MM.1S (cell line): ENCODE measurements at regions not wholly inside any gene's neighbourhood (a gene's known extent, or its start where the extent isn't known, plus 50 kb on each side); places are given as distances from the start of the nearest gene placed in this dataset.

Experiments
- DNase-seq: peaks from one replicate; pipeline ENCODE4 v3.0.0-alpha.2; 2015
- H2AFZ ChIP-seq: fragments of 300-600 bp; sonication (generic); 2 replicates; pipeline ENCODE4 v1.6.0; 2016; ENCODE audit warnings: antibody characterized with exemption, low read length
- H3F3A ChIP-seq: fragments of 300-600 bp; sonication (generic); 2 replicates; pipeline ENCODE4 v1.6.1; 2016; ENCODE audit warnings: mild to moderate bottlenecking, antibody characterized with exemption, low read length, moderate library complexity, mixed read lengths; ENCODE audit not compliant: insufficient read depth
- H3K27ac ChIP-seq: fragments of 300-600 bp; sonication (generic); 2 replicates; pipeline ENCODE4 v1.5.1; 2016; ENCODE audit warnings: mild to moderate bottlenecking, low read length
- H3K27me3 ChIP-seq: fragments of 300-600 bp; sonication (generic); replicated peaks from 2 replicates; pipeline ENCODE4 v1.6.0; 2016; ENCODE audit warnings: low read length; ENCODE audit not compliant: insufficient read depth
- H3K36me3 ChIP-seq: fragments of 300-600 bp; sonication (generic); replicated peaks from 2 replicates; pipeline ENCODE4 v1.6.1; 2016; ENCODE audit warnings: mild to moderate bottlenecking, low read length, mixed read lengths; ENCODE audit not compliant: insufficient read depth
- H3K4me1 ChIP-seq: fragments of 300-600 bp; sonication (generic); 2 replicates; pipeline ENCODE4 v1.6.1; 2016; ENCODE audit warnings: low read length, mixed read lengths
- H3K4me2 ChIP-seq: fragments of 300-600 bp; sonication (generic); 2 replicates; pipeline ENCODE4 v1.6.0; 2016; ENCODE audit warnings: low read depth, low read length
- H3K4me3 ChIP-seq: fragments of 300-600 bp; sonication (generic); 2 replicates; pipeline ENCODE4 v1.5.1; 2016; ENCODE audit warnings: low read length, mixed read lengths
- H3K79me2 ChIP-seq: fragments of 300-600 bp; sonication (generic); 2 replicates; pipeline ENCODE4 v1.6.1; 2016; ENCODE audit warnings: mixed run types, low read length, mixed read lengths
- H3K9ac ChIP-seq: fragments of 300-600 bp; sonication (generic); 2 replicates; pipeline ENCODE4 v1.6.1; 2016; ENCODE audit warnings: low read length, mixed read lengths
- H3K9me2 ChIP-seq: fragments of 300-600 bp; sonication (generic); replicated peaks from 2 replicates; pipeline ENCODE4 v1.6.1; 2016; ENCODE audit warnings: mild to moderate bottlenecking, low read length, mixed read lengths; ENCODE audit not compliant: insufficient read depth
- H3K9me3 ChIP-seq: fragments of 300-600 bp; sonication (generic); replicated peaks from 2 replicates; pipeline ENCODE4 v1.6.1; 2016; ENCODE audit warnings: mild to moderate bottlenecking, low read length, mixed read lengths; ENCODE audit not compliant: insufficient read depth
- H4K20me1 ChIP-seq: fragments of 300-600 bp; sonication (generic); 2 replicates; pipeline ENCODE4 v1.6.1; 2016; ENCODE audit warnings: mild to moderate bottlenecking, low read length, moderate library complexity, mixed read lengths; ENCODE audit not compliant: insufficient read depth
- EZH2 ChIP-seq: fragments of 300-600 bp; sonication (generic); optimal IDR thresholded peaks from 2 replicates; pipeline ENCODE3; 2017; ENCODE audit warnings: low read depth, mild to moderate bottlenecking, antibody characterized with exemption, low read length, mixed read lengths
- EZH2phosphoT487 ChIP-seq: fragments of 300-600 bp; sonication (generic); IDR thresholded peaks from 2 replicates; pipeline ENCODE4 v1.6.1; 2018; ENCODE audit warnings: antibody characterized with exemption, low read length
- TF ChIP-seq, protein P1 (sequence below): fragments of 300-600 bp; sonication (generic); IDR thresholded peaks from 2 replicates; pipeline ENCODE4 v1.5.1; 2016; ENCODE audit warnings: antibody characterized with exemption, low read length, mixed read lengths

DNA sequence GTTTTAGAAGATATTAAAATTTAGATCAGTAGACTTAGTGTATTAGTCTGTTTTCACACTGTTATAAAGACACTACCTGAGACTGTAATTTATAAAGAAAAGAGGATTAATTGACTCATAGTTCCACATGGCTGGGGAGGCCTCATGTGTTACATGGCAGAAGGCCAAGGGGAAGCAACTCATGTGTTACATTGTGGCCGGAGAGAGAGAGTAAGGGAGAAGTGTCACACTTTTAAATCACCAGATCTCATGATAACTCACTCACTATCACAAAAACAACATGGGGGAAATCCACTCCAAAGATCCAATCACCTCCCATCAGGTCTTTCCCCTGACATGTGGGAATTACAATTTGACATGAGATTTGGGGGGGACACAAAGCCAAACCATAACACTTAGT is 1159.7 kb upstream of the PCDH7 start:
- Histone ChIP-seq H3F3A (no peaks in the 10 kb centered on the region), H3K27ac (no peak overlapping the region), H3K4me2 (no peak overlapping the region), H3K4me3 (no peak overlapping the region), H3K36me3 (no peaks in the 10 kb centered on the region), H2AFZ (no peak overlapping the region), H3K79me2 (no peaks in the 10 kb centered on the region), H3K9me3 (no peaks in the 10 kb centered on the region), H3K9me2 (no peaks in the 10 kb centered on the region), H4K20me1 (no peaks in the 10 kb centered on the region), H3K9ac (no peak overlapping the region), H3K4me1 (no peaks in the 10 kb centered on the region), H3K27me3 (no peaks in the 10 kb centered on the region)
- TF ChIP-seq EZH2phosphoT487 (no peak), EZH2 (no peak)
- TF ChIP-seq, protein P1, sequence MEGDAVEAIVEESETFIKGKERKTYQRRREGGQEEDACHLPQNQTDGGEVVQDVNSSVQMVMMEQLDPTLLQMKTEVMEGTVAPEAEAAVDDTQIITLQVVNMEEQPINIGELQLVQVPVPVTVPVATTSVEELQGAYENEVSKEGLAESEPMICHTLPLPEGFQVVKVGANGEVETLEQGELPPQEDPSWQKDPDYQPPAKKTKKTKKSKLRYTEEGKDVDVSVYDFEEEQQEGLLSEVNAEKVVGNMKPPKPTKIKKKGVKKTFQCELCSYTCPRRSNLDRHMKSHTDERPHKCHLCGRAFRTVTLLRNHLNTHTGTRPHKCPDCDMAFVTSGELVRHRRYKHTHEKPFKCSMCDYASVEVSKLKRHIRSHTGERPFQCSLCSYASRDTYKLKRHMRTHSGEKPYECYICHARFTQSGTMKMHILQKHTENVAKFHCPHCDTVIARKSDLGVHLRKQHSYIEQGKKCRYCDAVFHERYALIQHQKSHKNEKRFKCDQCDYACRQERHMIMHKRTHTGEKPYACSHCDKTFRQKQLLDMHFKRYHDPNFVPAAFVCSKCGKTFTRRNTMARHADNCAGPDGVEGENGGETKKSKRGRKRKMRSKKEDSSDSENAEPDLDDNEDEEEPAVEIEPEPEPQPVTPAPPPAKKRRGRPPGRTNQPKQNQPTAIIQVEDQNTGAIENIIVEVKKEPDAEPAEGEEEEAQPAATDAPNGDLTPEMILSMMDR: no peak
- DNase-seq: no peak

GRCh38 chr4:29565256-29565655 is 1154.9 kb upstream of the PCDH7 start:
- Histone ChIP-seq H3K4me1 (no peaks in the 10 kb centered on the region), H3K9me3 (no peaks in the 10 kb centered on the region), H3K9ac (no peak overlapping the region), H3K79me2 (no peaks in the 10 kb centered on the region), H3K9me2 (no peaks in the 10 kb centered on the region), H3K27me3 (no peaks in the 10 kb centered on the region), H3F3A (no peaks in the 10 kb centered on the region), H4K20me1 (no peaks in the 10 kb centered on the region), H3K4me2 (no peak overlapping the region), H3K36me3 (no peaks in the 10 kb centered on the region), H2AFZ (no peak overlapping the region), H3K4me3 (no peak overlapping the region), H3K27ac (no peak overlapping the region)
- TF ChIP-seq EZH2 (no peak), EZH2phosphoT487 (no peak)
- TF ChIP-seq, protein P1: no peak
- DNase-seq: no peak

DNA sequence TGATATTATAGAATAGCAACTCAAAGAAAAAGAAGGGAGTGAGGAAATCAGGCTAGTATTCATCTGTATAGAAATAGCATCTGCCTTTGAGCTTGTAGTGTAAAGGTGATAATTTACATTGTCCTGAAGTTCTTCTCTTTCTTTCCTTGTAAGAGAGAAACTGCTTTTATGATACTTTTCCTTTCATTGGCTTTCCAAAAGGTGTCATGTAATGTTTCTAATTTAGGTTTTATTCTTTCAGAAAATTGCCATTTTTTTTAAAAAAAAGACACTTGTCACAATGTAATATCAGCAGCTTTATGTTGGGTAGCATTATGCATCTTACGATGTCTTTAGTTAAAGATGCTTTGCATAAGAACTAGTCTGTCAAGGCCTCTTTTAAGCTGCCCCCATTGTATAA is 1153.8 kb upstream of the PCDH7 start:
- H3K9me2 ChIP-seq: no peaks in the 10 kb centered on the region
- no peaks in the 10 kb centered on the region for H3F3A ChIP-seq
- no peaks in the 10 kb centered on the region for H3K4me1 ChIP-seq
- no peaks in the 10 kb centered on the region for H3K36me3 ChIP-seq
- no peak overlapping the region for H2AFZ ChIP-seq
- no peaks in the 10 kb centered on the region for H4K20me1 ChIP-seq
- H3K27ac ChIP-seq: no peak overlapping the region
- no peaks in the 10 kb centered on the region for H3K9me3 ChIP-seq
- DNase-seq: no peak
- H3K4me3 ChIP-seq: no peak overlapping the region
- no peaks in the 10 kb centered on the region for H3K27me3 ChIP-seq
- H3K79me2 ChIP-seq: no peaks in the 10 kb centered on the region
- TF ChIP-seq EZH2 (no peak), EZH2phosphoT487 (no peak)
- TF ChIP-seq, protein P1: no peak
- H3K9ac ChIP-seq: no peak overlapping the region
- H3K4me2 ChIP-seq: no peak overlapping the region

DNA sequence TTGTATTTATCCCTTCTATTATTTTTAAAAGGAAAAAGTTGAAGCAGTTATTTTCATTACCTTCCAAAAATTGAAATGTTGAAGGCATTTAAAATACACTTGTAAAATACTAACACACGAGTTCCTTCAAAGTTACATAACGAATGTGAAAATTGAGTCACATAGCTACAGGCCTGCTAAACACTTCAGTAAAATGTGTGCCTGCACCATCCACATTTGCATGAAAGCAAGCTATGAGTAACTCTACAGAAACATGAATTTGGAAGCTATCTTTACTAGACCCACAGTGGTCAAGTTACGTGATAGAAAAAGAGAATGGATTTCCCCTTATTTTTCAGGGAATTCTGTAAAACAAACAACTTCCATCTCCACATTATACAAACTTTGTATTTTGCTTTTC is 1148.8 kb upstream of the PCDH7 start:
- Histone ChIP-seq H3K36me3 (no peaks in the 10 kb centered on the region), H3K4me2 (no peak overlapping the region), H3K9me3 (no peaks in the 10 kb centered on the region), H3F3A (no peaks in the 10 kb centered on the region), H4K20me1 (no peaks in the 10 kb centered on the region), H3K4me1 (no peaks in the 10 kb centered on the region), H3K27ac (no peak overlapping the region), H2AFZ (no peak overlapping the region), H3K4me3 (no peak overlapping the region), H3K9ac (no peak overlapping the region), H3K9me2 (no peaks in the 10 kb centered on the region), H3K27me3 (no peaks in the 10 kb centered on the region), H3K79me2 (no peaks in the 10 kb centered on the region)
- no peak for TF ChIP-seq EZH2phosphoT487
- TF ChIP-seq, protein P1: no peak
- no peak for TF ChIP-seq EZH2
- no peak for DNase-seq
